Liver (tissue), 8 donors: ENCODE measurements at regions not wholly inside any gene's neighbourhood (a gene's known extent, or its start where the extent isn't known, plus 50 kb on each side); places are given as distances from the start of the nearest gene placed in this dataset.

ENCODE experiments used
- DNase-seq: peaks from one replicate; pipeline ENCODE4 v3.0.0-alpha.2; 2017; ENCODE audit warnings: low spot score
- H3K27ac ChIP-seq, 2 donors: one replicate each; pipeline ENCODE4 v1.7.0; 2013; ENCODE audit warnings: inconsistent platforms in 2 of 2, low read length in 2 of 2, control low read depth in 1 of 2, low read depth in 1 of 2, mild to moderate bottlenecking in 1 of 2
- H3K27me3 ChIP-seq, 4 donors: one replicate each; pipeline versions ENCODE4 v1.6.1 to v1.7.0; 2013; ENCODE audit warnings: low read length in 3 of 4, inconsistent platforms in 1 of 4, mild to moderate bottlenecking in 1 of 4, moderate library complexity in 1 of 4; ENCODE audit not compliant: control insufficient read depth in 4 of 4, insufficient read depth in 4 of 4
- H3K36me3 ChIP-seq, 4 donors: one replicate each; pipeline versions ENCODE4 v1.6.1 to v1.7.0; 2013; ENCODE audit warnings: low read length in 3 of 4, mild to moderate bottlenecking in 3 of 4, low read depth in 1 of 4, moderate library complexity in 1 of 4; ENCODE audit not compliant: control insufficient read depth in 4 of 4, insufficient read depth in 3 of 4
- H3K4me1 ChIP-seq, 4 donors: one replicate each; pipeline versions ENCODE4 v1.6.1 to v1.7.0; 2013; ENCODE audit warnings: low read length in 3 of 4, mild to moderate bottlenecking in 3 of 4, moderate library complexity in 1 of 4; ENCODE audit not compliant: control insufficient read depth in 4 of 4, insufficient read depth in 4 of 4
- H3K4me3 ChIP-seq, 3 donors: one replicate each; pipeline versions ENCODE4 v1.6.1 to v1.7.0; 2013; ENCODE audit warnings: low read length in 3 of 3, control low read depth in 1 of 3, low read depth in 1 of 3, mild to moderate bottlenecking in 1 of 3
- H3K9ac ChIP-seq, 2 donors: one replicate each; pipeline ENCODE4 v1.7.0; 2013; ENCODE audit warnings: low read length in 2 of 2, mild to moderate bottlenecking in 2 of 2, moderate library complexity in 2 of 2, control low read depth in 1 of 2, low read depth in 1 of 2
- H3K9me3 ChIP-seq, 4 donors: one replicate each; pipeline versions ENCODE4 v1.6.1 to v1.7.0; 2013; ENCODE audit warnings: low read length in 3 of 4; ENCODE audit not compliant: control insufficient read depth in 4 of 4
- ATF3 ChIP-seq: IDR thresholded peaks from 2 replicates; pipeline ENCODE4 v1.6.1; 2016; ENCODE audit warnings: antibody characterized with exemption
- CTCF ChIP-seq: fragments of 150-350 bp; IDR thresholded peaks from 2 replicates; pipeline ENCODE4 v1.5.1; 2017; ENCODE audit warnings: improper control_type of control experiment, low read depth, low read length; ENCODE audit not compliant: missing input control
- EGR1 ChIP-seq, 2 donors: IDR thresholded peaks; 2 replicates each; pipeline ENCODE4 v1.6.1; 2016 to 2018; ENCODE audit warnings: antibody characterized with exemption in 2 of 2, low read depth in 2 of 2
- FOXA1 ChIP-seq: IDR thresholded peaks from 2 replicates; pipeline ENCODE4 v1.6.1; 2016; ENCODE audit warnings: antibody characterized with exemption
- FOXA2 ChIP-seq: IDR thresholded peaks from 2 replicates; pipeline ENCODE4 v1.6.1; 2016; ENCODE audit warnings: antibody characterized with exemption
- GABPA ChIP-seq, 2 donors: IDR thresholded peaks in 1 of 2; conservative IDR thresholded peaks in 1 of 2; 2 replicates each; pipeline ENCODE4 v1.6.1; 2016; ENCODE audit warnings: antibody characterized with exemption in 2 of 2, mild to moderate bottlenecking in 1 of 2, moderate library complexity in 1 of 2
- HNF4A ChIP-seq, 2 donors: conservative IDR thresholded peaks; 2 replicates each; pipeline ENCODE4 v1.6.1; 2016; ENCODE audit warnings: antibody characterized with exemption in 2 of 2, mild to moderate bottlenecking in 2 of 2
- HNF4G ChIP-seq: IDR thresholded peaks from 2 replicates; pipeline ENCODE4 v1.6.1; 2016; ENCODE audit warnings: antibody characterized with exemption
- JUND ChIP-seq, 2 donors: IDR thresholded peaks; 2 replicates each; pipeline ENCODE4 v1.6.1; 2016; ENCODE audit warnings: antibody characterized with exemption in 2 of 2
- MAX ChIP-seq: IDR thresholded peaks from 2 replicates; pipeline ENCODE4 v1.6.1; 2016; ENCODE audit warnings: antibody characterized with exemption
- NR2F2 ChIP-seq: IDR thresholded peaks from 2 replicates; pipeline ENCODE4 v1.6.1; 2016; ENCODE audit warnings: antibody characterized with exemption
- RAD21 ChIP-seq, 2 donors: IDR thresholded peaks; 2 replicates each; pipeline ENCODE4 v1.6.1; 2016; ENCODE audit warnings: antibody characterized with exemption in 2 of 2, mild to moderate bottlenecking in 2 of 2
- REST ChIP-seq: IDR thresholded peaks from 2 replicates; pipeline ENCODE4 v1.6.1; 2016; ENCODE audit warnings: antibody characterized with exemption, mild to moderate bottlenecking
- SP1 ChIP-seq: IDR thresholded peaks from 2 replicates; pipeline ENCODE4 v1.6.1; 2018; ENCODE audit warnings: antibody characterized with exemption, mild to moderate bottlenecking
- TAF1 ChIP-seq: conservative IDR thresholded peaks from 2 replicates; pipeline ENCODE4 v1.6.1; 2016; ENCODE audit warnings: antibody characterized with exemption, mild to moderate bottlenecking
- ZBTB33 ChIP-seq: IDR thresholded peaks from 2 replicates; pipeline ENCODE4 v1.6.1; 2016; ENCODE audit warnings: antibody characterized with exemption
- WGBS: extraction: QIAGEN DNeasy Blood & Tissue Kit; methylation state at CpG from one replicate; pipeline ENCODE4 v1.1.7; 2013; 5-methylcytosine and 5-hydroxymethylcytosine counted together
- donor health status: healthy.
- donor health status: healthy.
- donor health status: healthy.
- donor health status: healthy.
- donor health status: healthy.

GRCh38 chr1:67579623-67580394 lies 105.2 kb upstream of the GADD45A start:
- H3K27me3 ChIP-seq: no peaks in the 10 kb centered on the region
- H3K4me1 ChIP-seq: peaks cover 6 to 38% (median 33%) of the 10 kb centered on the region in 4 donors
- no peak overlapping the region for H3K27ac ChIP-seq
- DNase-seq: no peak
- H3K9me3 ChIP-seq: no peaks in the 10 kb centered on the region
- no peak overlapping the region for H3K9ac ChIP-seq
- no peak overlapping the region for H3K4me3 ChIP-seq
- H3K36me3 ChIP-seq: no peaks in the 10 kb centered on the region
- 14% methylated on average over 2 of the region's 2 CpGs for WGBS
- TF ChIP-seq CTCF (no peak), RAD21 (IDR thresholded peaks at IDR 0.05) (no peak), EGR1 (IDR thresholded peaks at IDR 0.05; ENCODE audit: low read depth in 2 of 2) (no peak), FOXA2 (no peak), TAF1 (no peak), ZBTB33 (no peak), HNF4A (conservative IDR thresholded peaks at IDR 0.05) (no peak), SP1 (no peak), REST (no peak)

- Histone ChIP-seq H3K4me3 (no peak overlapping the region), H3K9ac (no peak overlapping the region), H3K27ac (no peak overlapping the region), H3K36me3 (no peaks in the 10 kb centered on the region), H3K4me1 (peaks cover under 1 to 33% (median 27%) of the 10 kb centered on the region in 4 donors), H3K27me3 (no peaks in the 10 kb centered on the region), H3K9me3 (no peaks in the 10 kb centered on the region)
- WGBS: 88% methylated on average over 4 of the region's 4 CpGs
- DNase-seq: no peak
- TF ChIP-seq TAF1 (no peak), HNF4G (no peak), GABPA (IDR thresholded peaks at IDR 0.05 in 1 of 2, conservative IDR thresholded peaks at IDR 0.05 in 1 of 2) (no peak), RAD21 (IDR thresholded peaks at IDR 0.05) (no peak), FOXA2 (no peak), ZBTB33 (no peak), SP1 (no peak), ATF3 (no peak), EGR1 (IDR thresholded peaks at IDR 0.05; ENCODE audit: low read depth in 2 of 2) (no peak), FOXA1 (no peak), NR2F2 (no peak), MAX (no peak), JUND (IDR thresholded peaks at IDR 0.05) (no peak), REST (no peak)
Measured at GRCh38 chr1:67580691-67581403, 104.2 kb upstream of the GADD45A start.
